Testis (tissue), 2 donors: ENCODE measurements at regions not wholly inside any gene's neighbourhood (a gene's known extent, or its start where the extent isn't known, plus 50 kb on each side); places are given as distances from the start of the nearest gene placed in this dataset.

ENCODE experiments used
- CTCF ChIP-seq, 3 experiments: fragments of 450-650 bp in 2 of 3; fragments of 200-600 bp in 1 of 3; sonication (generic) in 1 of 3; IDR thresholded peaks; one replicate each; pipeline ENCODE4 v1.5.1; 2016 to 2019; ENCODE audit warnings: antibody characterized with exemption in 3 of 3, mild to moderate bottlenecking in 2 of 3, moderate library complexity in 1 of 3
- POLR2A ChIP-seq: fragments of 450-650 bp; IDR thresholded peaks from one replicate; pipeline ENCODE4 v1.6.1; 2017; ENCODE audit warnings: antibody characterized with exemption, mild to moderate bottlenecking, moderate library complexity

- no peak for TF ChIP-seq CTCF (IDR thresholded peaks at IDR 0.05)
- no peak for TF ChIP-seq POLR2A
These were observed 109.6 kb upstream of the SLC35F3 start for GRCh38 chr1:233794863-233795262.
